Right cardiac atrium (tissue), 5 donors: ENCODE measurements at regions not wholly inside any gene's neighbourhood (a gene's known extent, or its start where the extent isn't known, plus 50 kb on each side); places are given as distances from the start of the nearest gene placed in this dataset.

Experiments used
- ATAC-seq, 2 donors: fragments of 200-7000 bp; cut with Tn5 transposase; one replicate each; pipeline versions ENCODE4 v1.8.0 to v1.9.1; 2020; ENCODE audit warnings: moderate library complexity in 2 of 2, mild to moderate bottlenecking in 1 of 2
- DNase-seq, 3 donors: peaks; one replicate each; pipeline ENCODE4 v3.0.0-alpha.2; 2020
- H3K27ac ChIP-seq: one replicate; pipeline ENCODE4 v1.5.1; 2013; ENCODE audit warnings: mild to moderate bottlenecking, low read length, control low read depth, moderate library complexity
- H3K27me3 ChIP-seq: one replicate; pipeline ENCODE4 v1.6.1; 2013; ENCODE audit not compliant: control insufficient read depth, insufficient read depth
- H3K4me1 ChIP-seq: one replicate; pipeline ENCODE4 v1.6.1; 2013; ENCODE audit warnings: low read length; ENCODE audit not compliant: control insufficient read depth, insufficient read depth
- H3K4me3 ChIP-seq: one replicate; pipeline ENCODE4 v1.5.1; 2013; ENCODE audit warnings: low read length, control low read depth
- H3K9me3 ChIP-seq: one replicate; pipeline ENCODE4 v1.6.1; 2013; ENCODE audit warnings: low read length; ENCODE audit not compliant: control insufficient read depth
- WGBS: extraction: QIAGEN DNeasy Blood & Tissue Kit; methylation state at CpG from one replicate; pipeline ENCODE4 v1.1.7; 2013; 5-methylcytosine and 5-hydroxymethylcytosine counted together
- intact Hi-C, 4 donors: fragments of 100-400 bp; cut with DNase I; formaldehyde crosslinking; loops; one replicate each; pipeline versions ENCODE4 v1.11.0 to v1.14.0; 2022 to 2023
- donor health status: healthy with polysubstance abuse.
- donor health status: DM: no; HTN: yes; CAD: no.
- donor health status: DM: no; HTN: no; CAD: no.
- donor health status: DM: no; HTN: yes; CAD: no; lungs with severe emphysema.
- donor health status: DM: yes; HTN: yes; CAD: no.

GRCh38 chr2:57881998-57882888, 164.4 kb upstream of the VRK2 start:
- DNase-seq (no peak), ATAC-seq (no peak)
- intact Hi-C loops = no loop called here
- WGBS = 65% methylated on average over 8 of the region's 8 CpGs
- Histone ChIP-seq H3K27ac (no peak overlapping the region), H3K4me3 (no peak overlapping the region), H3K4me1 (no peaks in the 10 kb centered on the region), H3K9me3 (no peaks in the 10 kb centered on the region), H3K27me3 (no peaks in the 10 kb centered on the region)

- intact Hi-C loops = no loop called here
- Histone ChIP-seq H3K9me3 (no peaks in the 10 kb centered on the region), H3K27ac (no peak overlapping the region), H3K4me1 (no peaks in the 10 kb centered on the region), H3K27me3 (no peaks in the 10 kb centered on the region), H3K4me3 (peak overlapping the region; percentile 52)
- ATAC-seq (no peak), DNase-seq (no peak)
- whole genome bisulfite sequencing = 57% methylated on average over 5 of the region's 5 CpGs
Observed at GRCh38 chr2:57882895-57883515, 163.6 kb upstream of the VRK2 start.

DNA sequence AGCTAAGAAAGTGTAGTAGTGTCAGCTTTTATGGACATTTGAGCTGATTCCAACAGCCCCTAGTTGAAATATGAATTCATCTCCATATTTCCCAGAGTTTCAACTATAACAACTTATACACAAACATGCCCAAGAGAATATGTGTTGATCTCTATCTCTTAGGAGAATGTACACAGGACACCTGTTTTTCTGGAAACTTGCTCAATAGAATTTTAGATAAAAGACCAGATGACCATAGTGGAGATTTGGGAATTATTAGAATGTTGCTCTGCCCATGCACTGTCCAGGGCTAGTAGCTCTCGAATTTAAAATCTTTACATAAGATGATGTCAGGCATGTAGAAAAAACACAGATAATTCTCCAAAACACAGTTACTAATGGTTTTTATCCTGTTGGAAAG, 162.3 kb upstream of the VRK2 start:
- H3K9me3 ChIP-seq = no peaks in the 10 kb centered on the region
- no peak overlapping the region for H3K27ac ChIP-seq
- no peaks in the 10 kb centered on the region for H3K4me1 ChIP-seq
- no peak for ATAC-seq
- no peaks in the 10 kb centered on the region for H3K27me3 ChIP-seq
- intact Hi-C loops = no loop called here
- DNase-seq = no peak
- WGBS = 83% methylated on average over 1 of the region's 1 CpG
- H3K4me3 ChIP-seq = no peak overlapping the region

DNA sequence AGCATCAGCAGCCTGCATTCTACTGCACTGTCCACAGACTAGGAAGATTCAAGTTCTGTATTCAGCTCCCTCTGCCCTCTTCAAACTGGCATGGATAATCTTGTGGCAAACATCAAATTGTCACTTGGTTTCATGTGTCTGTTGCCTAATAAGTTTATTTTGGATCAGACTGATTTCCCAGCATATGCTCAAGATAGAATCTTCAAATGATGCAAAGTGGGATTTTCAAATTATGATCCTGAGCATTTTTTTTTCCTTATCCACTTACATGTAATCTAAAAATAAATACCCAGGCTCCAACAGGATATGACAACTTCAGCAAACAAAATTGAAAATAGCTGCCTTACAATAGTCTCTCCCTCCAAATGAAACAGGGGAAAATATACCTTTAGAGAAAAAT, 160.9 kb upstream of the VRK2 start:
- Histone ChIP-seq H3K27me3 (no peaks in the 10 kb centered on the region), H3K27ac (no peak overlapping the region), H3K4me3 (no peak overlapping the region), H3K4me1 (no peaks in the 10 kb centered on the region), H3K9me3 (no peaks in the 10 kb centered on the region)
- intact Hi-C loops = no loop called here
- DNase-seq (no peak), ATAC-seq (no peak)

DNA sequence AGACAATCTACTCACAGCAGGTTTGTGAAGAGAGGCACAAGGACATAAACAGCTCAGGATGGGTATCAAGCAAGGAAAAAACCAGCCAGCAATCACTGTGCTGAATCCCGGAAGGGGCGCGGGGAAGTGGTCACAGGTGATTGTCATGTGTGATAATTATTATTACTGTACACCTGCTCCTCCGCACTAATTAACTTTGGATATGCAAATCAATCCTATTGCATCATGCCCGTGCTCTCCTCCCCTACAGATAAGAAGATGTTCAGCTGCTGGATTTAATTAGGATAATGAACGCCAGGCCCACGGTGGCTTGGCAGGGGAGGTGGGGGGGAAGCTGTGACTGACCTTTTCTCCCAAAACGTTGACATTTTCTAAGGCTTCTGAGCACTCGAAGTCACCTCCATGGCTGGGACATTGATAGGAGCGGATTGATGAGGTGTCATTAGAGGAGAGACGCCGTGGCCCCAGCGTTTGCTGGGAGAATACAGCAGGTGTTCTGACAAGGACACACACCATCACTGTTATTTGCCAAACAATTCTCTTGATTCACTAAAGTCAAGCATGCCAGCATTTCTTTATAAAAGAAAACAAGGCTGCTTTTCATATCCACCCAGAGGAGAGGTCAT, 160.3 kb upstream of the VRK2 start:
- ATAC-seq (no peak), DNase-seq (no peak)
- intact Hi-C loops = no loop called here
- WGBS = 45% methylated on average over 13 of the region's 13 CpGs
- no peaks in the 10 kb centered on the region for H3K27me3 ChIP-seq
- no peaks in the 10 kb centered on the region for H3K4me1 ChIP-seq
- H3K4me3 ChIP-seq = no peak overlapping the region
- no peaks in the 10 kb centered on the region for H3K9me3 ChIP-seq
- H3K27ac ChIP-seq = no peak overlapping the region

DNA sequence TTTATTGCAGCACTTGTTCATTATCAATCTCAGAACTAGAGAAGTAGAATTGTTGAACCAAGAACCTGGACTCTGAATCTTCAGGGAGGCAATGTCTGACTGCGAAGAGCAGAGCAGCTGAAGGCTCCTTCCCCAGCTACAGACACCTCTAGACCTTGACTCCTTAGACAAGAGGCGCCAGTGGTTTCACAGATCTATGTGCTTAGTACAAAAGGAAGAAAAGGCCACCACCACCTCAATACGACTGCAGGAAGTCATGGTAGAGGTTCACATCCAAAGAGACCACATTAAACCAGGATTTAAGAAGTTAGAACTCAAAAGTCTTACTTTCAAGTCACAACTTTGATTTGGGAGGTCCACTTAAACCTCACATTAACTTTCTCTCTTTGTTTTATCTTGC, 158.1 kb upstream of the VRK2 start:
- no peak for DNase-seq
- Histone ChIP-seq H3K27me3 (no peaks in the 10 kb centered on the region), H3K9me3 (no peaks in the 10 kb centered on the region), H3K27ac (no peak overlapping the region), H3K4me3 (no peak overlapping the region), H3K4me1 (no peaks in the 10 kb centered on the region)
- 87% methylated on average over 3 of the region's 3 CpGs for WGBS
- ATAC-seq = no peak
- intact Hi-C loops = no loop called here

DNA sequence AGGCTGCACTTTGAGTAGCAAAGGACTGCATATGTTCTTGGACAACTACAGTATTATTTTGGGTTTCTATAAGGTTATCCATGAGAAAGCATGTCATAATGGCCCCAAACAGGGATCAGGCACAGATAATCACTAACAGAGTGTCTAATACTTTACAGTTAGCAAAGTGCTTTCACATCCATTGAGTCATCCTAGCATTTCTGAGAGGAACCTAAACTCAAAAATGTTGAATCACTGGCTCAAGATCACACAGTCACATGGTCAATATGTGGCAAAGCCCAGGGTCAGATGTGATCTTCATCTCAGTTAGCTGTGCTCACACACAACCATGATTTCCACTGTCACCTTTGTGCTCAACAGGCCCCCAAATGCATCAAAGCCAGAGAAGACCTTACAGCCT, 156.1 kb upstream of the VRK2 start:
- no peaks in the 10 kb centered on the region for H3K27me3 ChIP-seq
- ATAC-seq = no peak
- H3K27ac ChIP-seq = no peak overlapping the region
- intact Hi-C loops = no loop called here
- no peak overlapping the region for H3K4me3 ChIP-seq
- H3K4me1 ChIP-seq = no peaks in the 10 kb centered on the region
- DNase-seq = no peak
- H3K9me3 ChIP-seq = no peaks in the 10 kb centered on the region

- DNase-seq (no peak), ATAC-seq (no peak)
- H3K4me3 ChIP-seq = no peak overlapping the region
- H3K9me3 ChIP-seq = no peaks in the 10 kb centered on the region
- intact Hi-C loops = no loop called here
- no peak overlapping the region for H3K27ac ChIP-seq
- WGBS = 82% methylated on average over 7 of the region's 7 CpGs
- H3K4me1 ChIP-seq = no peaks in the 10 kb centered on the region
- H3K27me3 ChIP-seq = no peaks in the 10 kb centered on the region
Observed at GRCh38 chr2:57891086-57891712, 155.4 kb upstream of the VRK2 start.

DNA sequence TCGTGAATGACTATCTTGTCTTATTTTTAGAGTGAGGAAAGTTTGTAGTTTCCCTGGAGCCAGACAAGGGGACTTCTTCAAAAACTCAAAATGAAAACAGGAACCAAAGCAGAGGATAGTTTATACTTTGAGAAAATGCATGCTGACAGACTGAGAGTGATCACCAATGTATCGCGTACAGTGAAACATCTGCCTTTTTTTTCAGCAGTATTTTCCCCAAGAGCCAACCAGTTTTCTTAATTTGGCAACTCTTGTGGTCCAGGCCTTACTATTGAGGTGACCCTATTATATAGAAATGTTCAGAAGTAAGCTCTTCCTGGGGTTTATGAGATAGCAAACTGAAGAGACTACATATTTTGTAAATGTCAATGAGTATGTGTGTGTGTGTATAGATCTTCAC, 153.7 kb upstream of the VRK2 start:
- H3K27ac ChIP-seq = no peak overlapping the region
- no peaks in the 10 kb centered on the region for H3K27me3 ChIP-seq
- intact Hi-C loops = no loop called here
- ATAC-seq (no peak), DNase-seq (no peak)
- 68% methylated on average over 3 of the region's 3 CpGs for WGBS
- H3K4me3 ChIP-seq = no peak overlapping the region
- no peaks in the 10 kb centered on the region for H3K9me3 ChIP-seq
- no peaks in the 10 kb centered on the region for H3K4me1 ChIP-seq

- intact Hi-C loops = no loop called here
- 78% methylated on average over 6 of the region's 6 CpGs for WGBS
- no peaks in the 10 kb centered on the region for H3K27me3 ChIP-seq
- H3K27ac ChIP-seq = no peak overlapping the region
- H3K4me1 ChIP-seq = no peaks in the 10 kb centered on the region
- ATAC-seq (no peak), DNase-seq (no peak)
- H3K9me3 ChIP-seq = no peaks in the 10 kb centered on the region
- H3K4me3 ChIP-seq = no peak overlapping the region
Observed at GRCh38 chr2:57893347-57893746, 153.3 kb upstream of the VRK2 start.

DNA sequence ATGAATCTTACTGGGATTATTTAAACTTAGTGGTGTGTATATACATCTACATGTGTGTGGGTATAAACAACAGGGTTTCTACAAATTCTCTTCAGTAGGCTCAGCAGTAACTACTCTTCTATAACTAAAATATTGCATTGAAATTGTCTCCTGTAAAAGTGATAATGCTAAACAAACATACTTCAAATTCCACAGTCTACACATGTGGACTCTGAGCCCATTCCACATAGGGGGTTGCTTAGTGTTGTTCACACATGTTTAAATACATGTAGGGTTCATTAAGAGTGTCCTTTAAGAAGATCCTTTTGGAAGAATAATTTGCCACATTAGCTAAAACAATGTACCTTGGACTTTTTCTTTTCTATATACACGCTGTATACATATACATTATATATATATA, 152.8 kb upstream of the VRK2 start:
- DNase-seq = no peak
- no peak overlapping the region for H3K27ac ChIP-seq
- no peak for ATAC-seq
- H3K9me3 ChIP-seq = no peaks in the 10 kb centered on the region
- H3K4me1 ChIP-seq = no peaks in the 10 kb centered on the region
- intact Hi-C loops = no loop called here
- no peak overlapping the region for H3K4me3 ChIP-seq
- WGBS = 86% methylated on average over 1 of the region's 1 CpG
- H3K27me3 ChIP-seq = no peaks in the 10 kb centered on the region
